Ovary (tissue), 3 donors: ENCODE measurements at regions not wholly inside any gene's neighbourhood (a gene's known extent, or its start where the extent isn't known, plus 50 kb on each side); places are given as distances from the start of the nearest gene placed in this dataset.

ENCODE experiments used
- POLR2A ChIP-seq: fragments of 450-650 bp; IDR thresholded peaks from one replicate; pipeline ENCODE4 v1.6.1; 2017; ENCODE audit warnings: antibody characterized with exemption, mild to moderate bottlenecking, moderate library complexity
- TF ChIP-seq, protein P1 (sequence below), 3 donors: fragments of 450-650 bp in 2 of 3; fragments of 200-600 bp in 1 of 3; IDR thresholded peaks; one replicate each; pipeline versions ENCODE4 v1.5.1 to v1.8.0; 2016 to 2022; ENCODE audit warnings: antibody characterized with exemption in 3 of 3, mild to moderate bottlenecking in 1 of 3
- donor health status: DM: no; HTN: no; CAD: no.

DNA sequence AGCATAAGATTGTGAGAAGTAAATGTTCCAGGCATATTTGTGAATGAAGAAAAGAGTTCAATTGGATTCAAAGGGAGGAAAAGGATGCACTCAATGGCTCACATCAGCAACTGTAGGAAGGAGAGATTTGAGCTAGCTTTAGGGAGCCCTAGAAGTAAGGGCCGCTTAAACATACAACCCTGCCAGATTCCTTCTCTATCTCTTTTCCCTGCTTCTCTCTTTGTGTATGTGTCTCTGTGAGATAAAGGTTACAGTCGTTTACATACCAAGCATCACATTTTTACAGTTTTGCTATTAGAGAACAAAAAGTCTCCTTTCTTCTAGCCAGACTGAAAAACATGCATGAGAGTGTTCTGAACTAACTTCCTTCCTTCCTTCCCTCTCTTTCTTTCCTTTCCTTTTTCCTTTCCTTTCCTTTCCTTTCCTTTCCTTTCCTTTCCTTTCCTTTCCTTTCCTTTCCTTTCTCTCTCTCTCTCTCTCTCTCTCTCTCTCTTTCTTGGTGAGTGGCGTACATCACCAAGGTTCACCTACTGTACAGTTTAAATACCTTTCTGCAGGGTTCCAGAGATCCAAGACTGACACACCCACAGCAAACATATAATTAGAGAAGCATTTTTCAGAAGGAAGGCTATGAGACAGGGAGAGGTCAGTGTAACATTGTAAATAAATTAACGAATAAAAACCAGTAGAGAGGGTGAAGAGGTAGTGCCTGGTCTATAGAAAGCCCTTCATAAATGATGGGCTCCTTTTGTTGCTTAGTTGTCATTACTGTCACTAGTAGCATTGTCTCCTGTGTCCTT, 240.4 kb downstream of the ARL4A start:
- TF ChIP-seq, protein P1, sequence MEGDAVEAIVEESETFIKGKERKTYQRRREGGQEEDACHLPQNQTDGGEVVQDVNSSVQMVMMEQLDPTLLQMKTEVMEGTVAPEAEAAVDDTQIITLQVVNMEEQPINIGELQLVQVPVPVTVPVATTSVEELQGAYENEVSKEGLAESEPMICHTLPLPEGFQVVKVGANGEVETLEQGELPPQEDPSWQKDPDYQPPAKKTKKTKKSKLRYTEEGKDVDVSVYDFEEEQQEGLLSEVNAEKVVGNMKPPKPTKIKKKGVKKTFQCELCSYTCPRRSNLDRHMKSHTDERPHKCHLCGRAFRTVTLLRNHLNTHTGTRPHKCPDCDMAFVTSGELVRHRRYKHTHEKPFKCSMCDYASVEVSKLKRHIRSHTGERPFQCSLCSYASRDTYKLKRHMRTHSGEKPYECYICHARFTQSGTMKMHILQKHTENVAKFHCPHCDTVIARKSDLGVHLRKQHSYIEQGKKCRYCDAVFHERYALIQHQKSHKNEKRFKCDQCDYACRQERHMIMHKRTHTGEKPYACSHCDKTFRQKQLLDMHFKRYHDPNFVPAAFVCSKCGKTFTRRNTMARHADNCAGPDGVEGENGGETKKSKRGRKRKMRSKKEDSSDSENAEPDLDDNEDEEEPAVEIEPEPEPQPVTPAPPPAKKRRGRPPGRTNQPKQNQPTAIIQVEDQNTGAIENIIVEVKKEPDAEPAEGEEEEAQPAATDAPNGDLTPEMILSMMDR (IDR thresholded peaks at IDR 0.05) = no peak
- TF ChIP-seq POLR2A = no peak
